ENCODE measurements at regions not wholly inside any gene's neighbourhood (a gene's known extent, or its start where the extent isn't known, plus 50 kb on each side); places are given as distances from the start of the nearest gene placed in this dataset.

DNA sequence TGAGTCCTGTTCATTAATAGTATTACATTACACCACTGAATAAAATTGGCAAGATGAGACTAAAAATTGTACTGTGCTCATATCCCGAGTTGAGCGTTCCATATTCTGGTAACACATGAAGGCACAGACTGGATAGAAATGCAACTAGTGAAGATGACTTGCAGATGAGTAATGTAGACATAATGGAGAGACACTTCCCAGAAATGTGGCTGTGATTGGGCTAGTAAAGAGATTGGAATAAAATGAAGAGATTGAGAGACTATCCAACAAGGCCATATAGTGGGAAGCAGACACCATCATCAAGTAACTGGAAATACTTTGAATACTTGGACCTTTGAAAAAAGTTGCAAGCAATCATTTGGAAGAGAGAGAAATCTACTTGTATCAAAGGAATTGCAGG, 77.3 kb downstream of the DCAF8L1 start:
- TF ChIP-seq EZH2 (IDR thresholded peaks at IDR 0.05; ENCODE audit: low read length, unreplicated experiment), result no peak
- no peak for TF ChIP-seq EZH2phosphoT487 (IDR thresholded peaks at IDR 0.05; ENCODE audit: borderline replicate concordance, low read length)
- TF ChIP-seq, protein P1, sequence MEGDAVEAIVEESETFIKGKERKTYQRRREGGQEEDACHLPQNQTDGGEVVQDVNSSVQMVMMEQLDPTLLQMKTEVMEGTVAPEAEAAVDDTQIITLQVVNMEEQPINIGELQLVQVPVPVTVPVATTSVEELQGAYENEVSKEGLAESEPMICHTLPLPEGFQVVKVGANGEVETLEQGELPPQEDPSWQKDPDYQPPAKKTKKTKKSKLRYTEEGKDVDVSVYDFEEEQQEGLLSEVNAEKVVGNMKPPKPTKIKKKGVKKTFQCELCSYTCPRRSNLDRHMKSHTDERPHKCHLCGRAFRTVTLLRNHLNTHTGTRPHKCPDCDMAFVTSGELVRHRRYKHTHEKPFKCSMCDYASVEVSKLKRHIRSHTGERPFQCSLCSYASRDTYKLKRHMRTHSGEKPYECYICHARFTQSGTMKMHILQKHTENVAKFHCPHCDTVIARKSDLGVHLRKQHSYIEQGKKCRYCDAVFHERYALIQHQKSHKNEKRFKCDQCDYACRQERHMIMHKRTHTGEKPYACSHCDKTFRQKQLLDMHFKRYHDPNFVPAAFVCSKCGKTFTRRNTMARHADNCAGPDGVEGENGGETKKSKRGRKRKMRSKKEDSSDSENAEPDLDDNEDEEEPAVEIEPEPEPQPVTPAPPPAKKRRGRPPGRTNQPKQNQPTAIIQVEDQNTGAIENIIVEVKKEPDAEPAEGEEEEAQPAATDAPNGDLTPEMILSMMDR (conservative IDR thresholded peaks at IDR 0.05; ENCODE audit: low read depth, low read length), result no peak
- Histone ChIP-seq H3K27ac (ENCODE audit: low read length) (no peak overlapping the region), H3K9me3 (ENCODE audit: low read length) (no peaks in the 10 kb centered on the region), H3K4me2 (ENCODE audit: low read length) (no peak overlapping the region), H4K20me1 (ENCODE audit: low read length) (no peaks in the 10 kb centered on the region), H3K9ac (ENCODE audit: low read length) (no peak overlapping the region), H3K36me3 (ENCODE audit: low read depth, low read length) (no peaks in the 10 kb centered on the region), H3K4me1 (ENCODE audit: insufficient read depth, low read length) (peaks cover 5% of the 10 kb centered on the region; the same call in 1 of the 2 replicates), H2AFZ (ENCODE audit: low read length) (no peak overlapping the region), H3K27me3 (ENCODE audit: low read length) (no peaks in the 10 kb centered on the region), H3K4me3 (ENCODE audit: low read length) (no peak overlapping the region), H3K9me2 (replicated peaks; ENCODE audit: low read length) (no peaks in the 10 kb centered on the region), H3F3A (ENCODE audit: low read length, unreplicated experiment) (no peaks in the 10 kb centered on the region), H3K79me2 (ENCODE audit: low read length) (no peaks in the 10 kb centered on the region)
- ChIA-PET POLR2A (ENCODE audit: unreplicated experiment) (no interaction called here), CTCF (no interaction called here)
- peak; percentile 39 for DNase-seq
- BruUV-seq (replicated peaks), result no TSS peak
- intact Hi-C loops (cut with micrococcal nuclease), result no loop called here
- peak; percentile 62 for ATAC-seq

DNA sequence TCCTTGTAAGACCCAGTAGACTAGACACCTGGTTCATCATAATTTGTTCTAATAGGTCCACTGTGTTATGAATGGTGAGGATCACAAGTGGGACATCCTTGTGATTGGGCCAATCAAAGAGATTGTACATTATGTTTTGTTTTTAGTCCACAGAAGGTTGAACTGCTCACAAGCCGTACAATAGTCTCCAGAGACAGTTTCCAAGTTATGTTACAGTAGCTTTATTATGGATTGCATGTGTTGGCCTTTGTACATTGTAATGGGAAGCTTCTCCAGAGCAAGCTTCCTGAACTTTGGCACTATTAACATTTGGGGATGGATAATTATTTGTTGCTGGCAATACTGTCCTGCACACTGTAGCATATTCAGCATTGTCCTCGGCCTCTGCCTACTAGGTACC, 86.1 kb downstream of the MAGEB10 start:
- CTCF ChIA-PET, result no interaction called here
- BruUV-seq (replicated peaks), result no TSS peak
- H3K9me2 ChIP-seq (replicated peaks; ENCODE audit: low read length), result no peaks in the 10 kb centered on the region

DNA sequence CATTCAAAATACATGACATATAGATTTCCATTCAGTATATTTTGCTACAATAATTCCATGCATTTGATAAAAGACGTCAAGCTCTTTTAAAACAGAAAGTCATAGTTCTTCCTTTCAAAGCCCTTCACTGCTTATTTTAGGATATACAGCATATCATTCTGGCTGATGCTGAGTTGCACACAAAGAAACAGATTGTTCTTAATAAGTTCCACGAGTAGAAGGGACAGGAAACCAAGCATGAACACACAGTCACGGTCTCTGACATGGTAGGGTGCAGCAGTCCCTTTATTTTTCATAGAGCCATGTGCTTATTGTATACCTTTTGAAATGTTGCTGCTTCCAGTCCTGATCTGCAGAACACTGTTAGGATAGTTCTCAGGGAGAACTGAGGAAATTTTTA, 85.4 kb downstream of the MAGEB10 start:
- ATAC-seq, result no peak
- Histone ChIP-seq H3K79me2 (ENCODE audit: low read length) (no peaks in the 10 kb centered on the region), H3F3A (ENCODE audit: low read length, unreplicated experiment) (no peaks in the 10 kb centered on the region), H3K9ac (ENCODE audit: low read length) (no peak overlapping the region), H4K20me1 (ENCODE audit: low read length) (no peaks in the 10 kb centered on the region), H3K4me1 (ENCODE audit: insufficient read depth, low read length) (peaks cover 15% of the 10 kb centered on the region), H3K4me3 (ENCODE audit: low read length) (no peak overlapping the region), H2AFZ (ENCODE audit: low read length) (no peak overlapping the region), H3K9me3 (ENCODE audit: low read length) (no peaks in the 10 kb centered on the region), H3K27ac (ENCODE audit: low read length) (no peak overlapping the region), H3K9me2 (replicated peaks; ENCODE audit: low read length) (no peaks in the 10 kb centered on the region), H3K4me2 (ENCODE audit: low read length) (no peak overlapping the region), H3K27me3 (ENCODE audit: low read length) (no peaks in the 10 kb centered on the region), H3K36me3 (ENCODE audit: low read depth, low read length) (no peaks in the 10 kb centered on the region)
- no TSS peak for BruUV-seq (replicated peaks)
- ChIA-PET POLR2A (ENCODE audit: unreplicated experiment) (no interaction called here), CTCF (no interaction called here)
- intact Hi-C loops (cut with micrococcal nuclease), result no loop called here
- no peak for DNase-seq
- TF ChIP-seq, protein P1 (conservative IDR thresholded peaks at IDR 0.05; ENCODE audit: low read depth, low read length), result no peak
- TF ChIP-seq EZH2phosphoT487 (IDR thresholded peaks at IDR 0.05; ENCODE audit: borderline replicate concordance, low read length), result no peak
- TF ChIP-seq EZH2 (IDR thresholded peaks at IDR 0.05; ENCODE audit: low read length, unreplicated experiment), result no peak

More for the DNA sequence above, 86.1 kb downstream of the MAGEB10 start:
- no peaks in the 10 kb centered on the region for H3K36me3 ChIP-seq (ENCODE audit: low read depth, low read length)
- H3K9ac ChIP-seq (ENCODE audit: low read length), result no peak overlapping the region
- H3K27ac ChIP-seq (ENCODE audit: low read length), result no peak overlapping the region
- no peak for ATAC-seq
- no peaks in the 10 kb centered on the region for H3K79me2 ChIP-seq (ENCODE audit: low read length)
- no peaks in the 10 kb centered on the region for H3F3A ChIP-seq (ENCODE audit: low read length, unreplicated experiment)
- no peak for DNase-seq
- H3K4me1 ChIP-seq (ENCODE audit: insufficient read depth, low read length), result peaks cover 15% of the 10 kb centered on the region
- H2AFZ ChIP-seq (ENCODE audit: low read length), result no peak overlapping the region
- no peaks in the 10 kb centered on the region for H3K27me3 ChIP-seq (ENCODE audit: low read length)
- intact Hi-C loops (cut with micrococcal nuclease), result no loop called here
- no peak overlapping the region for H3K4me3 ChIP-seq (ENCODE audit: low read length)
- no peaks in the 10 kb centered on the region for H3K9me3 ChIP-seq (ENCODE audit: low read length)
- H4K20me1 ChIP-seq (ENCODE audit: low read length), result no peaks in the 10 kb centered on the region
- POLR2A ChIA-PET (ENCODE audit: unreplicated experiment), result no interaction called here
- TF ChIP-seq EZH2phosphoT487 (IDR thresholded peaks at IDR 0.05; ENCODE audit: borderline replicate concordance, low read length), result no peak
- TF ChIP-seq, protein P1 (conservative IDR thresholded peaks at IDR 0.05; ENCODE audit: low read depth, low read length), result no peak
- TF ChIP-seq EZH2 (IDR thresholded peaks at IDR 0.05; ENCODE audit: low read length, unreplicated experiment), result no peak
- H3K4me2 ChIP-seq (ENCODE audit: low read length), result no peak overlapping the region

Data from PC-3 (cell line).